ENCODE measurements at regions not wholly inside any gene's neighbourhood (a gene's known extent, or its start where the extent isn't known, plus 50 kb on each side); places are given as distances from the start of the nearest gene placed in this dataset.
A peak's percentile ranks its signal among the peaks of the same experiment; 100 is the strongest.

- no peak for DNase-seq
Observed at GRCh38 chr6:156725712-156726111, 51.5 kb upstream of the ARID1B start.

GRCh38 chr6:156720691-156721685, 56.2 kb upstream of the ARID1B start:
- DNase-seq, result peak in 1 of 2 donors; percentile 7

DNA sequence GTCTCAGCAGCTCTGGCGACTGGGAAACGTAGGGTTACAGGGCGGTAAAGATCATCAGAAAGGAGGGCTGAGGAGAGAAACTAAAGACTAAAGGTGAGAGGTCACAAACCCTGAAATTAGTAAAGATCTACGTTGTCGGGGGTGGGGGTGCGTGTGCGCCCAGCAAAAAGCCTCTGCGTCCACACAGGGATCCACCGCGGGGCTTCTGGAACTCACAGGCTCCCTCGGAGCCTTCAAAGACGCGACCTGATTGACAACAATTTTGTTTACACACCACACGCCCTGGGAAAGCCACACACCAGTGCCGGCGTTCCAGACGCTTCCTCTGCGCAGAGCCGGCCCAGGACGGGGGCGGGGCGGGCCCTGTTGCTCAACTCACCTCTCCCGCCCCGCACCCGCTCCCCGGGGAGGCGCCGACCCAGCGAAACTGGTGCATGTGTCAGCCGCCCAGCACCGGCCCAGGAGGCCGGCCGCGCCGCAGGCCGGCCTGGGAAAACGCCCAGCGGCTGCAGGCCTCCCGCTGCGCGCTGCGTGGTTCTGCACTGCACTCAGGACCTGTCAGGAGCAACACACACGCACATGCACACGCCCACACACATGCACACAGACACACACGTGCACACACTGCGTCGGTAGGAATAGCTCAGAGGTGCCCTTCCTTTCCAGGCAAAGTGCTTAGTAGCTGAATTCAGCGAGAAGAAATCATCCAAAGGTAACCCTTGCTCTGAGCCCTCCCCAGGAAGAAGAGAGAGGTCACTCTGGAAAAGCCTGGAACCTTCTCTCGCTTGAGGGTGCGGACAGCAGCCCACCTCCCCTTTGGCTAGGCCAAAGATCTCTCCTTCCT, 57.2 kb upstream of the ARID1B start:
- peak; percentile 69 to 82 for DNase-seq

DNA sequence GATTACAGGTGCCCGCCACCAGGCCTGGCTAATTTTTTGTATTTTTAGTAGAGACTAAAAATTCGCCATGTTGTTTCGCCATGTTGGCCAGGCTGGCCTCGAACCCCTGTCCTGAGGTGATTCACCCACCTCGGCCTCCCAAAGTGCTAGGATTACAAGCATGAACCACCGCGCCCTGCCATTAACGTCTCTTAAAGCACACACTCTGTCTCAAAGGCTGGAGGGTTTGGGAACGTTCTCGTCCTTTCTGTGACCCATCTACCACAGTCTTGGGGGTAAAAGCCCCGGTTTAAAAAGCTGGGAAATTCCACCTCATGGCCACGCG, 57.8 kb upstream of the ARID1B start:
- DNase-seq, result no peak

DNA sequence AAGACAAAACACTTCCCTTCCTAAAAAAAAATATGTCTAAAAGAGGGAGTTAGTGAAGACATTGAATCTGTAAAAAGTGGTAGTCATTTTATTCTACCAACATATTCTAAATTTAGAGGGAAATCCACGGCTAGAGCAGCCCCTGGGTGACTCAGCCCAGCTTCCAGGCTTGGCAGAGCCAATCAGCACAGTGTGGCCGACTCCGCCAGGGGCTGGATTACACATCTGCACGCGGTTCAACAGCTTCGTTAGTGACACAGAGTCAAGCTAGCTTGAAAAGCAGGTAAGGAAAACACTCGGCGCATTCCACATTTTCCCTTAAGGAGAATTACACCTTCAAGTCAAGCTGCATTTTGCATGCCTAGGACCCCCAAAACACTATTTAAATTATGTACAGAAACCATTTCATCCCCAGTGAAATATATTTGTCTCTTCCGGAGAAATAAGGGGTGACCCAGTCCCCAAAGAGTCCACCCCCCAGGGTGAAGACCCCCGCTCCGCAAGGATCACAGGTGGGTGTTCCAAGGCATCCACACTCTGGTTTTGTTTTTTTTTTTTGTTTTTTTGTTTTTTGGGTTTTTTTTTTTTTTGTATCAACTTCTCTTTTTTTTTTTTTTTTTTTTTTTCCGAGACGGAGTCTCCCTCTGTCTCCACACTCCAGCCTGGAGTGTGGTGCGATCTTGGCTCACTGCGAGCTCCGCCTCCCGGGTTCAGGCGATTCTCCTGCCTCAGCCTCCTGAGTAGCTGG, 58.4 kb upstream of the ARID1B start:
- DNase-seq, result no peak

GRCh38 chr6:156717542-156717941, 59.6 kb upstream of the ARID1B start:
- DNase-seq, result no peak

- DNase-seq, result no peak
Observed at GRCh38 chr6:156715839-156716238, 61.3 kb upstream of the ARID1B start.

DNA sequence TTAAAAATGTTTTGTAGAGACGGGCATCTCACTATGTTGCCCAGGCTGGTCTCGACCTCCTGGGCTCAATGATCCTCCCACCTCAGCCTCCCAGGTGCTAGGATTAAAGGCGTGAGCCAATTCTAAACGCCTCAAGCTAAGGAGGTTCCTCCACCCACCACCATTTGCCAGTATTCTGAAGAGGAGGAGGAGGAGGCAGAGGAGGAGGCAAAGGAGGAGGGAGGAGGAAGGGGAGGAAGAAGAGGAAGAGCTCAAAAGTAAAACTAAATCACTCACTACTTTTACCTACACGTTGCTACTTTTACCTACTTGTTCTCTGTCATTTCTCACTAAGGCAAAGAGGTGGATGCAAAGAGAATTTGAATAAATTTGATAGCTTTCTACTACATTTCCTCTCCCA, 63.6 kb upstream of the ARID1B start:
- no peak for DNase-seq

DNA sequence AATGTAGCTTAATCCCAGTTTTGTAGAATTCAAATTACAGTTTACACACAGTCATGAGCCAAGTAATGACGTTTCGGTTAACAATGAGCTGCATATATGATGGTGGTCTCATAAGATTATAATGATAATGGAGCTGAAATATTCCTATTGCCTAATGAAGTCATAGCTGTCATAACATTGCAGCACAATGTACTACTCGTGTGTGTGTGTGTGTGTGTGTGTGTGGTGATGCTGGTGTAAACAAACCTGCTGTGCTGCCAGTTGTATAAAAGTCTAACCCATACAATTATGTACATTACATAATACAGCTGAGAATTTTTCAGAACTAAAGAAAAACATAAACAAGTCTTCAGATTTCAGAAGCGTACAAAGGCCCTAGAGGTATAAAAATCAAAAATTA, 66.7 kb upstream of the ARID1B start:
- DNase-seq, result no peak

- no peak for DNase-seq
Observed at GRCh38 chr6:156707818-156708217, 69.4 kb upstream of the ARID1B start.

DNA sequence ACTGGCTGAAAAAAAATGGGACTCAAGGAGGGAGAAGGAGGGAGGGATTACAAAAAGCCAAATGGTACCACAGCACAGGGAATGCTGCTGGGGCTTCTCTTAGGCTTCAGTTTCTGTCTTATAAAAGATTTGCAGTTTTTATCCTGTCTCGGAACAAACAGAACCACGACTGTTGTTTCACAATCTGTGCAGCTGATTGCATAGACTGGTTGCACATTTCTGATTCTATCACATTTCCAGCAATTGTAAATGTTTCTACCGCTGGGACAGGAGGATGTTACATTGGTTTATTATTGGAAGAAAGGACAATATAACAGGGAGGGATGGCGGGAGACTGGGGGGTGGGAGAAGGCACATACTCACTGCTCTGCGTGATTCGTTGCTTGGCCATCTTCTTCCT, 73.5 kb upstream of the ARID1B start:
- DNase-seq, result no peak

DNA sequence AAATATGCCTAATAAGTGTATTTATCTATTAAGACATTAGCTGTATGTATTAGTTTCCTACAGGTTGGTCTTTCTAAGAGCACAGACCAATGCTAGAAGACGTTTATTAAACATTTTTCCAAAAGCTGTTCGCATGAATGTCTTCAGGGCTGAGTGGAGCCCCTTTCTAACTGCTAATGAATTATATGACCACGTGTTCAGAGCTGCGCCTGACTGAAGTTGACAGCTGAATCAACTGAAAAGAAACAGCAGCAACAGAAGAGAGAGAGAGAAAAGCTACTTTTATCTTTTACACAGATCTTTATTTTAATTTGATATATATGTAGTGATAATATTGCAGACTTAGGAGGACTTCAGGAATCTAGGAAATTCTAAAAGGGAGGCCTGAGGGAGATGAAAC, 75.2 kb upstream of the ARID1B start:
- no peak for DNase-seq

DNA sequence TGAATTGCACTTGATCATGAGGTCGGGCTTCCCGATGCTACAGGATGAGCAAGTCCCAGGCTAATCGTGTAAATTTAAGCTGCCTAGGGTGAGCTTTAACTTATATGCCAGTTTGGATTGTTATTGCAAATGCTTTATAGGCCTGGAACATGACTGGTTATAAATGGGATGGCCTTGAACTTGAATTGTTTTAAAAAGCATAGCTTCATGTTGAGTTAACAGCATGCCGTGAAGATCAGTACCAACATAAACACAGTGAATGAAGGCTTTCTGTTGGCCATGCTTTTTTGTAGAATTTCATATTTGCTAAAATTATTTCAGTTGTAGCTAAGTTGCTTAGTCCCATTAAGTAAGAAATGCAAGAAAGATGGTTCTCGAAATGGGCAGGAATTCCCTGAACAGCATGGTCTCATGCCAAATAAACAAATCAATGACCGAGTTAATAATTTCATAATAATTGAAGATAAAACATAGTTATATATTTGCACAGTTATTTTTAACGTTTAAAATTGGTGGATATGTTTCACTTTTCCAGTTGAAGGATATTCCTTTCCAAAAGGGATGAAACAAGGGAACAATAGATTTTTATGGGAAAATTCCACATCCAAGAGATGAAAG, 76.6 kb upstream of the ARID1B start:
- DNase-seq, result no peak

GRCh38 chr6:156699935-156700334, 77.2 kb upstream of the ARID1B start:
- DNase-seq, result no peak

DNA sequence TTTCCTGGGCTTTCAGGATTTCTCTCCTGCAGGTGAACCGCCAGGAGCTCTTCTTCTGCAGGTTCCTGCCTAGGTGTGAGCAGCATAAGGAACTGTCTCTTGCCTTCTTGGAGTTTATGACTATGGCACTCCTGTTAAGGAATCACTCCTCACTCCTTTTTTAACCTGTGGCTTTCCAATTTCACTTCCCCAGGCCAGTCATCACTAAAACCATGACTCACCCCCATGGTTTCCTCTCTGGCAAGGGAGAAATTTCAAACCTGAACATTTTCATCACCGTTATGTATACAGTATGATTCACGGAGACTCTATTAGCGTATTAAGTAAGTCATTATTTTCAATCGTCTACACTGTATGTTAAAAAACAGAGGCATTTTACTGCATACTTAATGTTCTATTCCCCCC, 78.2 kb upstream of the ARID1B start:
- no peak for DNase-seq

GRCh38 chr6:156698239-156699016, 78.8 kb upstream of the ARID1B start:
- DNase-seq, result peak in 1 of 2 donors; percentile 53

DNA sequence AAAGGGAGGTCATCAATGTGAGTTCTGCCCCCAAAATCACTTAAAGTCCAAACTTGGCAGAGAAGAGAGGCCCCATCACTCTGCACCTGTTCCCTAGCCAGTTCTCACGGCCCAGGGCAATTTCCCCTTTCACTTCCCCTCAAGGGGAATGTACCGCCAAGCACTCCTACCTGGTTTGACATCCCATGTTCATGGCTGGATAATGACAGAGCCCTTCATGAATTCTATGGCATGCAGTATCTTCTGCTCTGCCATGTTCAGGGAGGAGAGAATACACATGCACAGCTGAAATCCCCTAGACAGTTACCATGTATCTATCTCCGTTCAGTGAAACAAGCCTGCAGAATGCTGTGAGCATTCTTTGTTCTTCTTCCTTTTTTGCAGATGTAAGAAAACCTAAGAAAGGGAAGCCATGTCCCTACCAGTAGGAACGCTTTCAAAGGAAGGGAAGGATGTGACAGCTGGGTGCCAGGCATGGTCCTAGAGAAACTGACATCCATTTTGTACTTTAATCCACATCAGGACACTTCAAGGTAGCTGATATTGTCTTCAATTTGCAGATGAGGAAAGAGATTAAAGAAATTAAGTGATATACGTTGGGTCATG, 79.8 kb upstream of the ARID1B start:
- DNase-seq, result peak in 1 of 2 donors; percentile 22

DNA sequence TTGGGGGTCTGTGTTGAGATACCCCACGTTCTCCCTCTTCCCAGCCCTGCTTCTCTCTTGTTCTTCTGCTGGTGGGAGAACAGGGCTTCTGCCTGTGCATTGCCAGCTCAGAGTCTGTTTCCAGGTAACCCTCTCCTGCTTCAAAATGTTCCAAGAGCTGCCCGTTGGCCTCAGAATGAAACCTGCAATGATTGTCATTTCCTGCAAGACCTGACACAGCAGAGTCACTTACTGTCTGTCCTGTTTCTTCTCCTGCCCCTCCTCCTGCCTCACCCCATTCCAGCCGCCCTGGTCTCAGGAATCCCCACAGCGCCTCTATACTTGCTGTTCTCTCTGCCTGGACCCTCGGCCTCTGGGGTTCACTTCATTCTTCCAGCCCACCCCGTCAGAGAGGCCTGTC, 81.4 kb upstream of the ARID1B start:
- no peak for DNase-seq

DNA sequence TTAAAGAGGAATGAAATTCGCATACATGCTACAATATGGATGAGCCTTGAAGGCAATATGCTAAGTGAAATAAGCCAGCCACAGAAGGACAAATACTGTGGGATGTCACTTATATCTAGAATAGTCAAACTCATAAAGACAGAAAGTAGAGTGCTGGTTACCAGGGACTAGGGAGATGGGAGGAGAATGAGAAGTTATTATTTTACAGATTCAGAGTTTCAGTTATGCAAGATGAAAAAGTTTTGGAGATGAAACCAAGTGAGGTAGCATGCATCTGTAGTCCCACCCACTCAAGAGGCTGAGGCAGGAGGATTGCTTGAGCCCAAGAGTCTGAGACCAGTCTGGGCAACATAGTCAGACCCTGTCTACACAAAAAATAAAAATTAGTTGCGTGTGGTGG, 82.5 kb upstream of the ARID1B start:
- no peak for DNase-seq

DNA sequence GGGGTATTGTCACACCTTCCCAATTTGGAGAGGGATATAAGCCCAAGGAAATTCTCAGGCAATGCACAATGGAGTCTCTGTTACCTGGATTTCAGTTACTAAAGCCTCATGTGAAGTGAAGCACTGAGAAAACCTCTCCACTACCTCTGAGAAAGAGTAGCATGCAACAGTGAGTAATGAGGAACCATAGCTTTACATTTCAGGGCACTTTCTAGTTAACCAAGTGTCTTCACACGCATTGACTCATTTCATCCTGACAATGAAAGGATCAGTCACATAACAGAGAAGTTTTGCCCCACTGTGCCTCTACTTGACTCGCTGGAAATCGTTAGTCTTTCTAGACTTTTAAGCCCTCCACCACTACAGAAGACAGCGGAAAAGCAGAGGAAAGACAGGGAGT, 86.2 kb upstream of the ARID1B start:
- no peak for DNase-seq

DNA sequence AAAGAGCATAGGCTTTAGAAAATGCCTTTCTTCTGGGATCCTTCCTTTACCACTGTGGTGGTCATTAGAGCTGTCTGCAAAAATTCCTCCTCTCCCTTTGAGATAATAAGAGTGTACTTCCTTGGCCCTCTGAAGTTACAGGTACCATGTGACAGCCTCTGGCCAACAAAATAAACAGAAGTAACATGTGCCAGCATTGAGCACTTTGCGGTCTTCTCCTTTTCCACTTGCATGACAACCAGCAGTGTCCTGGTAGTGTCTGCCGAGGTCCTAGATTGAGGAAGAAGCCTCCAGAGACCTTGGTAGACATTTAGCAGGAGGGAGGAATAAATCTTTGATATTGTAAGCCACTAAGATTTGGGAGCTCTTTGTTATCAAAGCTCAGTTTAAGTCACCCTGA, 87.5 kb upstream of the ARID1B start:
- DNase-seq, result no peak

DNA sequence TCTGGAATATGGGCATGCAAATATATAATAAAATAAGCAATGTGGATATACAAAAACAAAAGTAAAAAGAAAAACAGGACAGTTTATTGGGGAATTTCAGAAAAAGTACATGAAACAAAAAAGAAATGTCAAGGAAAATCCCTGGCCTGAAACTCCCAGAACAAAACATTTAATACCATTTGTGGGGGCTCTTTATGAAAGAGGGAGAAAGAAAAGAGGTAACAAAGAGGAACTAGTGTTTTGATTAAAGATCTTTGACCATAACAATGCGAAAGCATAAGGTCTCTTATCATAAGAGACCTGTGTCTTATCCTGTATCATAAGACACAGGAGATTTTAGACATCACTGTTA, 88.6 kb upstream of the ARID1B start:
- no peak for DNase-seq

All from CD4-positive, alpha-beta T cell treated with Interleukin-1 beta for 1 hour (primary cell).